ENCODE measurements at regions not wholly inside any gene's neighbourhood (a gene's known extent, or its start where the extent isn't known, plus 50 kb on each side); places are given as distances from the start of the nearest gene placed in this dataset.

GRCh38 chr12:111215881-111216280 lies 153.0 kb downstream of the PHETA1 start:
- TF ChIP-seq CTCF (IDR thresholded peaks at IDR 0.05) (no peak), POLR2A (IDR thresholded peaks at IDR 0.05) (no peak)

All from breast epithelium (tissue), 3 donors.